Hepatic stellate cell (primary cell): ENCODE measurements at regions not wholly inside any gene's neighbourhood (a gene's known extent, or its start where the extent isn't known, plus 50 kb on each side); places are given as distances from the start of the nearest gene placed in this dataset.
"Not testable (repeated sequence)": the region's sequence is repeated elsewhere in the genome, so short reads cannot be mapped to it uniquely, and the experiment has no call there.

Source experiments
- DNase-seq: peaks from one replicate; pipeline ENCODE4 v3.0.0; 2011; ENCODE audit warnings: low spot score

DNA sequence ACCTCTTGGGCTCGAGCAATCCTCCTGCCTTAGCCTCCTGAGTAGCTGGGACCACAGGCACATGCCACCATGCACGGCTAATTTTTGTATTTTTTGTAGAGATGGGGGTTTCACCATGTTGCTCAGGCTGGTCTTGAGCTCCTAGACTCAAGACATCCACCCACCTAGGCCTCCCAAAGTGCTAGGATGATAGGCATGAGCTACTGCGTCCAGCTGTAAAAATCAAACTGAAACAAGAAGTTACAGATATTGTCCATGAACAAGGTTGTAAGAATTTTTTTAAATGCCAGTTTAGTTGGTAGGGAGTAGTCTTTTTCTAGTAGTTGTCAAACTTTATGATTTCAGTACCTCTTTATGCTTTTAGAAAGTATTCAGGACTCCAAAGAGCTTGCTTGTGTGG is 424.4 kb upstream of the PMFBP1 start:
- DNase-seq: no peak

DNA sequence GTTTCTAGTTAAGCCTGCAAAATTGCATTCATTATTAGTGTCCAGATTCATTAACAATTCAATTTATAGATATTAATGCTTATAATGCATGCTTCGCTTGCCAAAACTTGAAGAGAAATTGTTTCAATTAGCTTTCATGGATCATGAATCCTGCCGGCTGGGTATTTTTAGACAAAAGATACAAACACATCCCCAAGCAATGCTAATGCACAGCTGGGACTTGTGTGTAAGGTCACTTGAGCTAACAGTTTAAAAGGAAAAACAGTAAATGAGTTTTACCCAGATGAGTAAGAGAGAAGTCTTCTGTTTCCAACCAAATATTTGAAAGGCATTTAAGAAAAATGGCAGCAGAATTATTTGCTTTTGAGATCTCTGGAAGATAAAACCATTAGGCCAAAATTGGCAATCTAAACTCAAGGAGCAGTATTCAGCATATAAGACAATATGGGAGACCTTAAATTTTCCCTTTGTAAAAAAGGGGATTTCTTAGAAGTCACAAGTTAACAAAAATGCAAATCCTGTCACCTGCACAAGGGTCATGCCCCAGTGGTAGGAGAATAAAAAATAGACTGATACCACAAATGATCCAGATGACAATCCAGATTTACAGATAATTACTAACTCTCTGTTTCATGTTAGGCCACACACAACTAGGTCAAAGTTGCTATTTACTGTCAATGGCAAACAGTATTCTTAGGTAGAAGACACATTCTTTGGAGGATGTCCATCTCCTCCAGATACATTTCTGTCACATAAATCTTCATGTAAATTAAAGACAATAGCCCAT is 418.4 kb upstream of the PMFBP1 start:
- peak; percentile 24 for DNase-seq

DNA sequence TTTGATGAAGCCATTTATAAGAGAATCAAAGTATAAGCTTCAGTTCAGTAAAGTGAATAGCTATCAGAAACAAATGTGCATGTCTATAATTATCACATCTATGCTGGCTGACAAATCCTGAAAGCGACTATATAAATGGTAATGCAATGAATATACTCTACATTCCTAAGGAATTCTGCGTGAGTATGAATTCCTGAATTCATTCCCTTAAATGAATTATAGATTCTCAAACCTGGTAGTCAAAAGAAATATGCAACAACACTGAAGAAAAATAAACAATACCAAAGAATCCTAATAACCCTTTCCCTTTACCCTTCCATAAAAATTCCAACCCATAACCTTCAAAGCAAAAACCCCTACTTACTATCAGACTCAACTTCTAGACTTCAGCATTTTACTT is 416.6 kb upstream of the PMFBP1 start:
- DNase-seq: no peak

DNA sequence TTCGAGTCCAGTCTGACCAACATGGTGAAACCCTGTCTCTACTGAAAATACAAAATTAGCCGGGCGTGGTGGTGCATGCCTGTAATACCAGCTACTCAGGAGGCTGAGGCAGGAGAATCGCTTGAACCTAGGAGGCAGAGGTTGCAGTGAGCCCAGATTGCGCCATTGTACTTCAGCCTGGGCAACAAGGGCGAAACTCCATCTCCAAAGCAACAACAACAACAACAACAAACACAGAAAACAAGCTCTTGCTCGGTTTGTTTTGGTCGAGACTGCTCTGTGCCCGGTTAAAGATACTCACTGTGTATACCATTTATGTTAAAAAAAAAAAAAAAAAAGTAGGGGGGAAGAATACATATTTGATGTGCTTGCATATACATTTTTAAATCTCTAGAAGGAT is 406.1 kb upstream of the PMFBP1 start:
- DNase-seq: not testable (repeated sequence)

DNA sequence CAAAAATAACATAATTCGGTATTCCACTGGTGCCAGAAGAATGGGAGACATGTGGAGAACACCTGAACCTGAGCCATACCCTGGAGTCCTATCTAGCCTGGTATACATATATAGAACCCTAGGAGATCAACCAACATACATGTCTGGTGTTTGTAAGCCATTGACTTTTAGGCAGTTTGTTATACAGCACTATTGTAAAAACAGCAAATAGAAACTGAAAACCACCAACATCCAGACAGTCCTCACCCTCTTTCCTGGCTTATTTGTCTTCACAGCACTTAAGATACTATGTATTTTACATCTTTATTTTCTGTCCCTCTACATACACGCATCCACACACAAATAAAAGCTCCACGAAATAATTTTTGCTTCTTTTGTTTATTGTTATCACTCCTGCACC is 404.2 kb upstream of the PMFBP1 start:
- no peak for DNase-seq

DNA sequence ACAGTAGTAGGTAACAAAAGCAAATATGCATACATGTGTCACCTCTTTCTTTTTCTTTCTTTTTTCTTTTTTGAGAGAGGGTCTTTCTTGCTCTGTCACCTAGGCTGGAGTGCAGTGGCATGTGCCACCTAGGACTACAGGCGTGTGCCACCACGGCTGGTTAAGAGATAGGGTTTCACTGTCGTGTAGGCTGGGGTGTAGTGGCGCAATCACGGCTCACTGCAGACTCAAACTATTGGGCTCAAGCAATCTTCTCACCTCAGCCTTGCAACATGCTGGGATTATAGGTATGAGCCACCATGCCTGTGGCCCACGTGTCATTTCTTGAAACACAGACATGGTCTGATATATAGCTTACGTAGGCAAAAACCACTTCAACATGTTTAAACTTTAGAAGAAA is 397.7 kb upstream of the PMFBP1 start:
- no peak for DNase-seq

DNA sequence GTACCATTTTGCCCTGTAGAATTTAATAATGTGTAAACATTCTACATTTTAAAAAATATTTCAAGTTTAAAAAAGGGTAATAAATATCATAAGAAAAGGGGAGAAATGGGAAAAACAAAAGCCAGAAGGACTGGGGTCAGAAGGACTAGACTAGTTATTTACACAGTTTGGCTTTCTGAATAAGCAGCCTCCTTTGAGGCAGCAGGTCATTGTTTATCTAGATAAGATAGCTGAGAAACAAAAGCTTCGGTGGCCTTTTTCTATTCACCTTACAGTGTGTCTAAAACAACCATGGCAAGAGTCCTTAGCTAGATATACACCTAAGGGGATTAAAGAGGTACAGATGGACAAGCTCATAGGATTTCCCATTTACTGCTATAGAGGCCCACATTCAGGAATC is 396.5 kb upstream of the PMFBP1 start:
- DNase-seq: no peak

DNA sequence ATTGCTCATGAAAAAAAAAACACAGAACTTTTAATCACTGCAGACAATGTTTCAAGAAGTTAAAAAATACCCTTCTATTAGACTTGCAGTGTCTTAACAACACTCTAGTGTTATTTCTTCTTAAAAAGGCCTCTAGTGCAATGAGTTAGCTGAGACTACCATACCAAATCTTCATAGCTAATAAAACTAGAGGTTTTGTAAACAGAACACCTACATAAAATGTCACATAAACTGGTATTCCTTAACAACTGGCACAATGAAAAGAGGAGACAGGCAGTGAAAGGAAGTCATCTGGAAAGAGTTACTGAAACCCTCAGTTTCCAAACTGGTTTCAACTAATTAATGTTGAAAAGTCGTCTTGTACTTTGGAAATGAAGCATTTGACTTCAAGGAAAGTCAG is 394.2 kb upstream of the PMFBP1 start:
- no peak for DNase-seq

DNA sequence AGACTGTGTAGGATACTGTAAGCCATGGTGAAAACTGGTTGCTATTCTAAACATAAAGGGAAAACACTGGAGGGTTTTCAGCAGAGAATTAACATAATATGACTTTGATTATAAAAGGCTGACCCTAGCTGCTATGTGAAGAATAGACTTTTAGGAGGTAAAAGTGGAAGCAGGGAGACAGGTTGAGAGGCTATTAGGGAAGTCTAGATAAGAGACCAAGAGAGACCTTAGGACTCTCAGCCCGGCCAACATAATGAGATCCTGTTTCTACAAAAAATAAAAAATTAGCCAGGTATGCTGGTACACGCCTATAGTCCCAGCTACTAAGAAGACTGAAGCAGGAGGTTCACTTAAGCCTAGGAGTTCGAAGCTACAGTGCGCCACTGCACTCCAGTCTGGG is 393.2 kb upstream of the PMFBP1 start:
- no peak for DNase-seq

DNA sequence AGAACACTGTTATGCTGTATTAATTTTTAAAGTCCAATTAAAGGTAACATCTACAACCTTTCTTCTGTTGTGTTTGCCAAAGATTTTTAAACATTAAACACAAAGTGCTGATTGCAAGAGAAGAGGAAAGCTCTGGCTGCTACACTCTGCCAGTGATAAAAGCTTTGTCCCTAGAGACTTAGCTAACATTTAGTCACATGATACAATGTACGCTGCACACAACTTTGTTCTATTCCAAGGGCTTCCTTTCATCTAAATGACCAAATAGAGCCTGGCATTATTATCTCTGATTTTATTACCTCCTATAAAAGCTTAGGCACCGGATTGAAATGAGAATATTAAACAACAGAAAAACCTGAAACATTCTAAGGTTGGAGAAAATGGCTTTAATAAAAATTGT is 388.7 kb upstream of the PMFBP1 start:
- no peak for DNase-seq

DNA sequence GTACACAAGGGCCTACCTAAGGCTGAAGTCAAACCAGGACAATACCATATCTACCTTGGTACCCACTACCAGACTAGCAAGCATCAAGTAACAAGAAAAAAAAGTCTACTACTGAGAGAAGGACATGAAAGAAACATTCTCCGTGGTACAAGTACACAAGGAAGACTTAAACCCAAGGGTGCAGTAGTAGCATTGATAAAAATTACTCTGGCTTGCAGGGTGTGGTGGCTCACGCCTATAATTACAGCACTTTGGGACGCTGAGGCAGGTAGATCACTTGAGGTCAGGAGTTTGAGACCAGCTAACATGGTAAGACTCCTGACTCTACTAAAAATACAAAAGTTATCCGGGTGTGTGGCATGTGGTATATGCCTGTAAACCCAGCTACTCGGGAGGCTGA is 386.5 kb upstream of the PMFBP1 start:
- no peak for DNase-seq

DNA sequence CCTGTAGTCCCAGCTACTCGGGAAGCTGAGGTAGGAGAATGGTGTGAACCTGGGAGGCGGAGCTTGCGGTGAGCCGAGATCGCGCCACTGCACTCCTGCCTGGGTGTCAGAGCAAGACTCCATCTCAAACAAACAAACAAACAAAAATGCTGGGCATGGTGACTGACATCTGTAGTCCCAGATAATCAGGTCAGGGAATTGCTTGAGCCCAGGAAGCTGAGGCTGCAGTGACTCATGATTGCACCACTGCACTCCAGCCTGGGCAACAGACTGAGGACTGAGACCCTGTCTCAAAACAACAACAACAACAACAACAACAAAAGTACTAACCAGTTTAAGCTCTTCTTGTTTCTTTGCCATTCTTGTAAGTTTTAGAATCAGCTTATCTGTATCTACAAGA is 383.0 kb upstream of the PMFBP1 start:
- DNase-seq: no peak

DNA sequence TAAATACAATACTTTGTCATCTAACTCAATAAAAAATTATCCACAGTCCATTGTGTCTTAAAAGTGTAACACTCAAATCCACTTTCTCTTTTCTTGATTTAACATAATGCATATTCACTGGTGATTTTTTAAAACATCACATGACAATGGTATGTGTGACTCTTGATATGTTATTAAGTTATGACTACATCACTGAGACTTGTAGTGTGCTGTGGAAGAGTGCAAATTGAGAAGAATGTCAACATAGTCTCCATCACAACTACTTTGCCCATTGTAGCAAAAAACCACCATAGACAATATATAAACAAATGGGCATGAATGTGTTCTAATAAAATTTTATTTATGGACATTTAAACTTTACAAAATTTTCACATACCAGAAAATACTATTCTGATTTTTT is 380.7 kb upstream of the PMFBP1 start:
- peak; percentile 26 for DNase-seq

DNA sequence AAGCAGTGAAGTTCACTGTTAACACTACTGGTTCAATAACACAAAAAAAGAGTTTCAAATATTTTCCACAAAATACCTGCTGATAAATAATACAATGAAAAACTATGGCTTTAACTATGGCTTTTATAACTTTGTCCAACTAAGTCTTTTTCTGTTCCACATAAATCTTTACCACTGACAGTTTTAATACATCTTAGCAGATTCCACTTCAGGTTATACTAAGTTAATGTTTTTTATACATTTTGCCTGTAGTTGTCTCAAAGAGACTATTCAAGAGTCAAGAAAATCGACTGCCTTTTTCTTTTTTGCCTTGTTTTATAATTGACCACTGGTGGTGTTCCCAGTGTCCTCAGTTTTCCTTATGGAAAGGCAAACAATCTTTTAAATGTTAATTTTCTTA is 379.7 kb upstream of the PMFBP1 start:
- DNase-seq: no peak

DNA sequence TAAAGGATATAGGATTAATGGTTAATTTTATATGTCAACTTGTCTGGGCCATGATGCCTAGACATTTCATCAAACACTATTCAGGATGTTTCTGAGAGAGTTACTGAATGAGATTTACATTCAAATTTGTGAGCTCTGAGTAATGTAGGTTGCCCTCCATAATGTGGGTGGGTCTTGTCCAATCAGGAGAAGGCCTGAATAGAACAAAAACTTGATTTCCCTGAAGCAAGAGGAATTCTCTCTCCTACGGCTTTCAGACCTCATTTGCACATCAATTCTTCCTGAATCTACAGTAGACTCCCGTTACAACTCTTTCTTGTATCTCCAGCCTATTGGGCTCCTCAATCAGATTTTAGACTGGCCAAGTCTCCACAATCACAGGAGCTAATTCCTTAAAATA is 377.9 kb upstream of the PMFBP1 start:
- no peak for DNase-seq

DNA sequence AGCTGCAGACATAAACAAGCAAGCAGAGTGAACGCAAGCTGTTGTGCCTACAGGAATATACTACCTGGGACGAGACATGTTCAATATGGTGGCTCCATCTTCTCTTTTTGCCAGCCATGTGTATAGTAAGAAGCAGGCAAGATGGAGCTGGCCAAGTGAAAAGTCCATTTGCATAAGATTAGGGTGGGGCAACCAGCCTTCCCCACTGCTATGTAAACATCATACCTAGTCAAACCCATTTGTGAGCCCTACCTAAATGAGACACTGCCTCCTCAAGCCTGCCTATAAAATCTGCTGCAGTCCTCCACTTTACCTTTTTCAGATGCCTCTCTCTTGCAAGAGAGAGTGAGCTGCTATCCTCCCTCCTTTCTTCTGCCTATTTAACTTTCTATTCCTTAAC is 370.1 kb upstream of the PMFBP1 start:
- no peak for DNase-seq

DNA sequence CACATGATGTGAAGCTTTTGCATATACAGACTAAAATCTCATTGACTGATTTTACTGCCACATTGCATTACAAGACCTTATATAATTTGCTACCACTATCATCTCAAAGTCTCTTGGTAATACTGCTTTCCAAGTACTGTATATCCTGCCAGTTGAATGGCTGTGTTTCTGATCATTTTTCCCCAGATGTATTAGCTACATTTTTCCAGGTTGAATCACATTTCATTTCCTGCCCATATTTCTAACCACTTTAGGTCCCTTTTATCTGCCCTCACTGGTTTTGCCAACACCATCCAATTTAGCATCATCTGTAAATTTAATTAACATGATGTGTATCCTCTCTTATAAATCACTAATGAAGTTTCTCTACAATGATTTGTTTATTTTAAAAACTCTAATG is 365.7 kb upstream of the PMFBP1 start:
- peak; percentile 31 for DNase-seq

DNA sequence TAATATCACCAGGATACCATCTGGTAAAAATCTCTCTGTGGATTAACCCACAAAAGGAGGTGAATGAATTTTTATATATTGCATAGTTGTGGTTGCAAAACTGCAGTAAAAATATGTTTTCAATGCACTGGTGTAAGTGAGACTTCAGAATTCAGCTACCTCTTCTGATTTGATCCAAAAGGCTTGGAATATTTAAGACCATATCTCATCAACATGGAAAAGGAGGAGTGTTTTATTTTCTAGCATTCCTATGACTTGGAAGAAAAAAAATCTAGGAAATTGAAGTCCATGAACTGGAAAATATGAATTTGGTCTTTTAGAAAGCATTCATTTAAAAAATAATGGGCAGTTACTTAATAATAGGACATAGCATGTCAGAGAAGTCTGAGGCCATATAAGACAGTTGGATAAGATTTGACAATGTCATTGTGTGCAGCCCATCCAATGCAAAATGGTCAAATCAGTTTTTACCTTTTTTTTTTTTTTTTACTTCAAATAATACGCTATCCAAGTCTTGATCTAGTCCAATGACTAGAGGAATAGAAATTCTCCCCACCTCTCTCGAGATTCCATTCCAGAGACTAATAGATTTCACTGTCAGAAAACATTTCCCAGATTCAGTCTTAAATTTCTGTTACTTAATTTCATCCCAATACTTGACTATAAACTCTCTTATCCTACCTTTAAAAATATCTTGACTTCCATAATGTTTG is 364.9 kb upstream of the PMFBP1 start:
- DNase-seq: peak; percentile 27

DNA sequence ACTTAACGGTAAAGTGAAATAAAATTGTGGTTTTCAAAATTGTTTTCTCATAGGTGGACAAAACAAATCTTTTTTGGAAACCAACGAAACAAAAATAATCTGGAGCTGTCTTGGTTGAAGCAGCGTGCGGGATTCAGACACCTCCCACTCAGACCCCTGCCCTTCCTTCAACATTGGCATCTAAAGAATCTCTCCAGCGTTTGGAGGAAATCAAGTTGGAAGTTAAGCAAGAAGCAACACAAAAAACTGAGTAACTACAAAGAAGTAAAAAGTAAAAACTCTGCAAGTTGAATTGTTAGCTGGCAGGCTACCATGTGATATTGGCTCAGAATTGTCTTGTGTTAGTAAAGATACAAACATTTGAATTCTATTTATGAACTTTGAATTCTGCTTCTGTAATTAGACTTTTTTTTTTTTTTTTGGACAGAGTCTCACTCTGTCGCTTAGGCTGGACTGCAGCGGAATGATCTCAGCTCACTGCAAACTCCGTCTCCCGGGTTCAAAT is 361.0 kb upstream of the PMFBP1 start:
- DNase-seq: no peak

DNA sequence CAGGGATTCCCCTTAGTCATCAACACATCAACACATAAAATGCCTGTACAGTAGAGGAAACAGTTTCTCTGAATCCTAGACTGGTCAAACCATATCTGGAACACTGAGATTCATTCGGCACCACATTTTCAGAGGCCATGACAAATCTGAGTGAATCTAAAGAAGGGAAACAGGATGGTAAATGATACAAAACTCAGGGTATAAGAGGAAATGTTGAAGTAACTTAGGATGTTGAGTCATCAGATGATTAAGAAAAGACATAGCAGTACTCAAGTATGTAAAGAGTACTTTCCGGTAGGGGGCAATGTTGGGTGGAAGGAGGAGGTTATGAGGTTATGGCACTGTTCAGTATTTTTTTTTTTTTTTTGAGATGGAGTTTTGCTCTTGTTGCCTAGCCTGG is 358.5 kb upstream of the PMFBP1 start:
- peak; percentile 44 for DNase-seq

DNA sequence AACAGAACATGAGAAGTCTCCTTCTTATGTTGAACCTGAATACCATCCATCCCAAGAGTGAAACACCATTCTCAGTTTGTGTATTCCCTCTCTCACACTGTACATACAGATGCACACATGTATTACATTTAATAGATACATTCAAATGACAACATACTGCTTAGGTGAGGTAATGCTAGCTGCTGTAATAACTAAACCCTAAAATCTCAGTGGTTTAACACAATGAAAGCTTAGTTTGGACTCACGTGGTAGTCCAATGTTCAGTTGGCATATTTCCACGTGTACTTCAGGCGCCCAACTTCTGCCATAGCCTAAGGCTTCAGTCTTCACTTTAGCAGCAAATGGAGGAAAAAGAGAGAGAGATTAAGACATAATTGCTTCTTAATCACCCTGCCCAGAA is 351.1 kb upstream of the PMFBP1 start:
- DNase-seq: no peak

DNA sequence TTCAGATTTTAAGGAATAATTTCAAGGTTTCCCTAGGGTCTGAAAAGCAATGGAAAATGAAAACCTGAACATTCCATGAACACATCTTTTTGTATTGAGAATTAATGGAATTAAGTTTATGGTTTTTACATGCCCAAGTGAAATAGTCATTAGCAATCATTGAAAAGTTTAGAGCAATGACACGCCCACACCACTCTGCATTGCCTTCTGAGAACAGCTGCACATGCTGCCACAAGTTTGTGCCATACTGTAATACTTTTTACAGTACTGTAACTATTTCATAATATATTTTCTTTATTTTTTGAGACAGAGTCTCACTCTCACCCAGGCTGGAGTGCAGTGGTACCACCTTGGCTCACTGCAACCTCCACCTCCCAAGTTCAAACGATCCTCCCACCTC is 345.2 kb upstream of the PMFBP1 start:
- no peak for DNase-seq

DNA sequence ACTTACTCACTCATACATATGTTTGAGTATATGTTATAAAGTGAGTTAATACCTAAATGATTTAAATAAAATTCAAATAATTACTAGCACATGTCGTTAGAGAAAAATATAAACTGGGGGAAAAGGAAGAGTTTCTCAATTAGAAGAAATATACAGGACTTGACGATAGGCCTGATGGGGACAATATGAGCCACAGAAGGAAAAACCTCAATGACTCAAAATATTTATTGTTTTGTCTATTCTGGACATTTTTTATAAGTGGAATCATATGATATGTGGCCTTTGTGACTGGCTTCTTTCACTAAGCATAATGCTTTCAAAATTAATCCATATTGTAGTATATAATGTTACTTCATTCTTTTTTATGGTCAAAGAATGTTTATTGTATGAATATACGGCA is 339.2 kb upstream of the PMFBP1 start:
- DNase-seq: no peak

DNA sequence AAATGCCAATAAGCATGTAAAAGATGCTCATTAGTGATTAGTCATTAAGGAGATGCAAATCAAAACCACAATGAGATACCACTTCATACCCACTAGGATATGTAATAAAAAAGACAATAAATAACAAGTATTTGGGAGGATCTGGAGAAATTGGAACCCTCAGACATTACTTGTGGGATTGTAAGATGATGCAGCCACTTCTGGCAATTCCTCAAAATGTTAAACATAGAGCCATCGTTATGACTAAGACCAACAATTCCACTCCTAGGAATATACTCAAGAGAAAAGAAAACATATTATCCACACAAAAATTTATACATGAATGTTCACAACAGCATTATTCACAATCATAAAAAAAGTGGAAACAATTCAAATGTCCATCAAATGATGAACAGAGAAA is 336.2 kb upstream of the PMFBP1 start:
- DNase-seq: peak; percentile 7
